ENCODE measurements at regions not wholly inside any gene's neighbourhood (a gene's known extent, or its start where the extent isn't known, plus 50 kb on each side); places are given as distances from the start of the nearest gene placed in this dataset.
"Not testable (repeated sequence)": the region's sequence is repeated elsewhere in the genome, so short reads cannot be mapped to it uniquely, and the experiment has no call there.

- intact Hi-C loops (cut with micrococcal nuclease): no loop called here
- Histone ChIP-seq H3K27ac (ENCODE audit: low read depth in 1 of 2, low read length in 2 of 2) (no peak overlapping the region), H3K4me2 (replicated peaks; ENCODE audit: extremely low read depth, low read length, poor library complexity, severe bottlenecking) (no peak overlapping the region), H3K79me2 (ENCODE audit: insufficient read depth, low read length) (no peaks in the 10 kb centered on the region), H3K4me1 (ENCODE audit: control insufficient read depth in 1 of 2, insufficient read depth in 2 of 2, low read length in 2 of 2) (no peaks in the 10 kb centered on the region), H3K9me3 (replicated peaks in 1 of 2; ENCODE audit: control insufficient read depth in 1 of 2, insufficient read depth in 1 of 2, low read length in 2 of 2) (peaks cover 0 to 3% of the 10 kb centered on the region in 2 donors), H3K27me3 (ENCODE audit: control insufficient read depth in 2 of 2, insufficient read depth in 2 of 2, low read length in 2 of 2) (no peaks in the 10 kb centered on the region), H3K4me3 (replicated peaks in 1 of 3; ENCODE audit: low read depth in 2 of 3, low read length in 3 of 3) (no peak overlapping the region), H3K9ac (ENCODE audit: insufficient read depth, low read length, poor library complexity, severe bottlenecking) (no peak overlapping the region), H2AFZ (ENCODE audit: insufficient read depth, low read depth, low read length, poor library complexity, severe bottlenecking) (no peak overlapping the region), H3K36me3 (replicated peaks in 1 of 2; ENCODE audit: control insufficient read depth in 1 of 2, insufficient read depth in 2 of 2, low read length in 2 of 2) (no peaks in the 10 kb centered on the region), H4K20me1 (ENCODE audit: insufficient read depth, low read length) (no peaks in the 10 kb centered on the region)
- H3K4me1 Mint-ChIP-seq: no peaks in the 10 kb centered on the region
- no peak for TF ChIP-seq CTCF (IDR thresholded peaks at IDR 0.05)
- H3K4me3 Mint-ChIP-seq: no peak overlapping the region
- H3K27ac Mint-ChIP-seq: no peak overlapping the region
- no peaks in the 10 kb centered on the region for H3K36me3 Mint-ChIP-seq
- 60% methylated on average over 1 of the region's 4 CpGs for WGBS (ENCODE audit: insufficient coverage)
- peaks cover 0 to 4% (median 0%) of the 10 kb centered on the region in 7 donors for H3K9me3 Mint-ChIP-seq
- DNase-seq: no peak
- H3K27me3 Mint-ChIP-seq (ENCODE audit: low read depth in 3 of 3): peaks cover 0 to 2% (median 0%) of the 10 kb centered on the region in 3 donors
Measured at GRCh38 chr14:28983279-28983678, 216.7 kb downstream of the FOXG1 start.

- Histone ChIP-seq H3K9me3 (replicated peaks in 1 of 2; ENCODE audit: control insufficient read depth in 1 of 2, insufficient read depth in 1 of 2, low read length in 2 of 2) (no peaks in the 10 kb centered on the region), H3K36me3 (replicated peaks in 1 of 2; ENCODE audit: control insufficient read depth in 1 of 2, insufficient read depth in 2 of 2, low read length in 2 of 2) (no peaks in the 10 kb centered on the region), H3K4me2 (replicated peaks; ENCODE audit: extremely low read depth, low read length, poor library complexity, severe bottlenecking) (no peak overlapping the region), H3K9ac (ENCODE audit: insufficient read depth, low read length, poor library complexity, severe bottlenecking) (no peak overlapping the region), H3K79me2 (ENCODE audit: insufficient read depth, low read length) (no peaks in the 10 kb centered on the region), H4K20me1 (ENCODE audit: insufficient read depth, low read length) (no peaks in the 10 kb centered on the region), H3K4me3 (replicated peaks in 1 of 3; ENCODE audit: low read depth in 2 of 3, low read length in 3 of 3) (no peak overlapping the region), H2AFZ (ENCODE audit: insufficient read depth, low read depth, low read length, poor library complexity, severe bottlenecking) (no peak overlapping the region), H3K27me3 (ENCODE audit: control insufficient read depth in 2 of 2, insufficient read depth in 2 of 2, low read length in 2 of 2) (no peaks in the 10 kb centered on the region), H3K27ac (ENCODE audit: low read depth in 1 of 2, low read length in 2 of 2) (no peak overlapping the region), H3K4me1 (ENCODE audit: control insufficient read depth in 1 of 2, insufficient read depth in 2 of 2, low read length in 2 of 2) (no peaks in the 10 kb centered on the region)
- intact Hi-C loops (cut with micrococcal nuclease): no loop called here
- peaks cover 0 to 2% (median 0%) of the 10 kb centered on the region in 3 donors for H3K27me3 Mint-ChIP-seq (ENCODE audit: low read depth in 3 of 3)
- no peaks in the 10 kb centered on the region for H3K4me1 Mint-ChIP-seq
- peaks cover 0 to 3% (median 1%) of the 10 kb centered on the region in 7 donors for H3K9me3 Mint-ChIP-seq
- no peak overlapping the region for H3K27ac Mint-ChIP-seq
- no peaks in the 10 kb centered on the region for H3K36me3 Mint-ChIP-seq
- no peak overlapping the region for H3K4me3 Mint-ChIP-seq
- no peak for DNase-seq
- no peak for TF ChIP-seq CTCF (IDR thresholded peaks at IDR 0.05)
Measured at GRCh38 chr14:28987516-28987915, 220.9 kb downstream of the FOXG1 start.

GRCh38 chr14:28997196-28997595 lies 230.6 kb downstream of the FOXG1 start:
- H3K4me1 Mint-ChIP-seq; H3K79me2 ChIP-seq (ENCODE audit: insufficient read depth, low read length); H3K27me3 Mint-ChIP-seq (ENCODE audit: low read depth in 3 of 3); H3K9me3 ChIP-seq (replicated peaks in 1 of 2; ENCODE audit: control insufficient read depth in 1 of 2, insufficient read depth in 1 of 2, low read length in 2 of 2); H3K9me3 Mint-ChIP-seq; H4K20me1 ChIP-seq (ENCODE audit: insufficient read depth, low read length); H3K4me3 Mint-ChIP-seq; DNase-seq; H3K36me3 ChIP-seq (replicated peaks in 1 of 2; ENCODE audit: control insufficient read depth in 1 of 2, insufficient read depth in 2 of 2, low read length in 2 of 2); H3K4me3 ChIP-seq (replicated peaks in 1 of 3; ENCODE audit: low read depth in 2 of 3, low read length in 3 of 3); H3K27me3 ChIP-seq (ENCODE audit: control insufficient read depth in 2 of 2, insufficient read depth in 2 of 2, low read length in 2 of 2); H2AFZ ChIP-seq (ENCODE audit: insufficient read depth, low read depth, low read length, poor library complexity, severe bottlenecking); H3K9ac ChIP-seq (ENCODE audit: insufficient read depth, low read length, poor library complexity, severe bottlenecking); H3K4me1 ChIP-seq (ENCODE audit: control insufficient read depth in 1 of 2, insufficient read depth in 2 of 2, low read length in 2 of 2); H3K36me3 Mint-ChIP-seq; intact Hi-C loops (cut with micrococcal nuclease); H3K27ac Mint-ChIP-seq; H3K4me2 ChIP-seq (replicated peaks; ENCODE audit: extremely low read depth, low read length, poor library complexity, severe bottlenecking); H3K27ac ChIP-seq (ENCODE audit: low read depth in 1 of 2, low read length in 2 of 2): not testable (repeated sequence)
- WGBS (ENCODE audit: insufficient coverage): 67% methylated on average over 1 of the region's 4 CpGs
